WTC11 (cell line): ENCODE measurements at regions not wholly inside any gene's neighbourhood (a gene's known extent, or its start where the extent isn't known, plus 50 kb on each side); places are given as distances from the start of the nearest gene placed in this dataset.

ENCODE experiments used
- ATAC-seq: fragments of 200-7000 bp; cut with Tn5 transposase; 2 replicates; pipeline ENCODE4 v1.10.0; 2021; ENCODE audit warnings: mild to moderate bottlenecking, moderate library complexity
- CTCF ChIA-PET: fragments of 300-600 bp; sonication (Branson Sonifier 250); formaldehyde crosslinking; loops from one replicate; lab custom pipeline; 2021; ENCODE audit warnings: antibody characterized with exemption; lab: Charles Lee
- POLR2A ChIA-PET: fragments of 350-600 bp; sonication (Branson Sonifier 250); formaldehyde crosslinking; loops from one replicate; lab custom pipeline; 2021; ENCODE audit warnings: antibody characterized with exemption; lab: Charles Lee
- DNase-seq: peaks from one replicate; pipeline ENCODE4 v3.0.0; 2021; ENCODE audit warnings: low spot score
- H3K27ac Mint-ChIP-seq: 2 replicates; pipeline ENCODE4 v1.8.0; 2021; ENCODE audit warnings: mixed read lengths
- H3K27me3 Mint-ChIP-seq: 2 replicates; pipeline ENCODE4 v1.8.0; 2021; ENCODE audit warnings: low read depth, mild to moderate bottlenecking, moderate library complexity, mixed read lengths
- H3K36me3 Mint-ChIP-seq: 2 replicates; pipeline ENCODE4 v1.8.0; 2021; ENCODE audit warnings: mixed read lengths
- H3K4me1 Mint-ChIP-seq: 2 replicates; pipeline ENCODE4 v1.8.0; 2022; ENCODE audit warnings: mixed read lengths
- H3K4me3 Mint-ChIP-seq: 2 replicates; pipeline ENCODE4 v1.8.0; 2021; ENCODE audit warnings: mild to moderate bottlenecking, moderate library complexity, mixed read lengths
- H3K9me3 Mint-ChIP-seq: 2 replicates; pipeline ENCODE4 v1.8.0; 2021; ENCODE audit warnings: mixed read lengths
- ATF1 ChIP-seq: sonication (generic); formaldehyde crosslinking; IDR thresholded peaks from 2 replicates; pipeline ENCODE4 v1.8.1; 2023; ENCODE audit warnings: mild to moderate bottlenecking, moderate library complexity, missing genetic modification reagents
- CBFB ChIP-seq: sonication (generic); formaldehyde crosslinking; IDR thresholded peaks from 2 replicates; pipeline ENCODE4 v1.8.1; 2022; ENCODE audit warnings: mild to moderate bottlenecking, low read depth, missing genetic modification reagents
- ELF4 ChIP-seq: sonication (generic); formaldehyde crosslinking; IDR thresholded peaks from 2 replicates; pipeline ENCODE4 v1.8.1; 2022; ENCODE audit warnings: low read depth, mild to moderate bottlenecking, moderate library complexity, missing genetic modification reagents
- EMX1 ChIP-seq: fragments of 250-450 bp; sonication (Bioruptor Pico); IDR thresholded peaks from 2 replicates; pipeline ENCODE4 v1.8.0; 2021; ENCODE audit warnings: mild to moderate bottlenecking
- ESRRA ChIP-seq: sonication (generic); formaldehyde crosslinking; IDR thresholded peaks from 2 replicates; pipeline ENCODE4 v1.8.1; 2022; ENCODE audit warnings: mild to moderate bottlenecking, missing genetic modification reagents, borderline replicate concordance
- ETV6 ChIP-seq: sonication (generic); formaldehyde crosslinking; IDR thresholded peaks from 2 replicates; pipeline ENCODE4 v1.8.1; 2022; ENCODE audit warnings: mild to moderate bottlenecking, missing genetic modification reagents
- JUN ChIP-seq: sonication (generic); formaldehyde crosslinking; IDR thresholded peaks from 2 replicates; pipeline ENCODE4 v1.8.0; 2023; ENCODE audit warnings: mild to moderate bottlenecking, missing genetic modification reagents
- NFATC4 ChIP-seq: fragments of 250-450 bp; sonication (Bioruptor Pico); IDR thresholded peaks from 2 replicates; pipeline ENCODE4 v1.9.0; 2021; ENCODE audit warnings: mild to moderate bottlenecking
- NFE2L1 ChIP-seq: sonication (generic); formaldehyde crosslinking; IDR thresholded peaks from 2 replicates; pipeline ENCODE4 v1.8.1; 2023; ENCODE audit warnings: missing genetic modification reagents
- NR1H2 ChIP-seq: sonication (generic); formaldehyde crosslinking; IDR thresholded peaks from 2 replicates; pipeline ENCODE4 v1.9.0; 2021; ENCODE audit warnings: mild to moderate bottlenecking, moderate library complexity, missing genetic modification reagents
- NR2C2 ChIP-seq: sonication (generic); formaldehyde crosslinking; IDR thresholded peaks from 2 replicates; pipeline ENCODE4 v1.8.0; 2022; ENCODE audit warnings: mild to moderate bottlenecking, missing genetic modification reagents
- RELA ChIP-seq: sonication (generic); formaldehyde crosslinking; IDR thresholded peaks from 2 replicates; pipeline ENCODE4 v1.8.1; 2022; ENCODE audit warnings: missing genetic modification reagents, mild to moderate bottlenecking, borderline replicate concordance
- SMAD4 ChIP-seq: sonication (generic); formaldehyde crosslinking; IDR thresholded peaks from 2 replicates; pipeline ENCODE4 v1.8.0; 2022; ENCODE audit warnings: mild to moderate bottlenecking, missing genetic modification reagents
- TCF7 ChIP-seq: sonication (generic); formaldehyde crosslinking; IDR thresholded peaks from 2 replicates; pipeline ENCODE4 v1.8.0; 2022; ENCODE audit warnings: mild to moderate bottlenecking, low read depth, missing genetic modification reagents, moderate library complexity
- ZNF263 ChIP-seq: sonication (generic); formaldehyde crosslinking; IDR thresholded peaks from 2 replicates; pipeline ENCODE4 v1.8.1; 2022; ENCODE audit warnings: low read depth, mild to moderate bottlenecking, moderate library complexity, missing genetic modification reagents
- ZNF423 ChIP-seq: fragments of 250-450 bp; sonication (Bioruptor Pico); IDR thresholded peaks from 2 replicates; pipeline ENCODE4 v2.1.2; 2022; ENCODE audit warnings: mild to moderate bottlenecking, moderate library complexity
- ZNF671 ChIP-seq: fragments of 250-450 bp; sonication (Bioruptor Pico); IDR thresholded peaks from 2 replicates; pipeline ENCODE4 v1.8.0; 2021; ENCODE audit warnings: mild to moderate bottlenecking
- TF ChIP-seq, protein P1 (sequence below): fragments of 250-450 bp; sonication (Bioruptor Pico); IDR thresholded peaks from 2 replicates; pipeline ENCODE4 v1.9.0; 2021; ENCODE audit warnings: mild to moderate bottlenecking, borderline replicate concordance
- TF ChIP-seq, protein P2 (sequence below): fragments of 250-450 bp; sonication (Bioruptor Pico); IDR thresholded peaks from 2 replicates; pipeline ENCODE4 v2.1.2; 2022; ENCODE audit warnings: mild to moderate bottlenecking, moderate library complexity
- TF ChIP-seq, protein P3 (sequence below): sonication (generic); formaldehyde crosslinking; conservative IDR thresholded peaks from 2 replicates; pipeline ENCODE4 v1.8.1; 2022; ENCODE audit warnings: mild to moderate bottlenecking, missing genetic modification reagents
- TF ChIP-seq, protein P4 (sequence below): sonication (generic); formaldehyde crosslinking; IDR thresholded peaks from 2 replicates; pipeline ENCODE4 v1.8.0; 2022; ENCODE audit warnings: mild to moderate bottlenecking, missing genetic modification reagents
- TF ChIP-seq, protein P5 (sequence below): sonication (generic); formaldehyde crosslinking; IDR thresholded peaks from 2 replicates; pipeline ENCODE4 v1.8.0; 2023; ENCODE audit warnings: missing genetic modification reagents, mild to moderate bottlenecking, borderline replicate concordance

DNA sequence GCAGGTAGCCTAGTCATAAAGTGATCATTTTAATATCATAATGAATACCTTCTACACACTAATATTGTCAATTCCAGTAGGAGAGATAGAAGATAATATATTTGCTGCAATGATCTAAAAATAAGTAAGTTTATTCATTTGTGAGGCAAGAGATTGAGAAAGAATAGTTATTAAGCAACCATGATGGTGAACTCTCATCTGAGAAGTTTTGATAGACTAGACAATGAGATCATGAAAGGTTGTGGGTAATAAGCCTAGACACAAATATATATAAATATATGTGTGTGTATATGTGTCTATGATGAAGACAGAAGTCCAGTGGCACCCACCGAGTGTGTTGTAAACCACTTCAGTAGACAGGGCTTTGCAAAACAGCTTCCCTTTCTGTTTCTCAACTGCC is 181.0 kb upstream of the CHST9 start:
- Mint-ChIP-seq H3K9me3 (no peaks in the 10 kb centered on the region), H3K4me3 (no peak overlapping the region), H3K36me3 (no peaks in the 10 kb centered on the region), H3K27ac (no peak overlapping the region), H3K4me1 (no peaks in the 10 kb centered on the region), H3K27me3 (no peaks in the 10 kb centered on the region)
- POLR2A ChIA-PET: no interaction called here
- TF ChIP-seq NR2C2 (CRISPR knock-in tag): no peak
- no peak for TF ChIP-seq RELA (CRISPR knock-in tag)
- no peak for TF ChIP-seq NFATC4
- TF ChIP-seq, protein P1, sequence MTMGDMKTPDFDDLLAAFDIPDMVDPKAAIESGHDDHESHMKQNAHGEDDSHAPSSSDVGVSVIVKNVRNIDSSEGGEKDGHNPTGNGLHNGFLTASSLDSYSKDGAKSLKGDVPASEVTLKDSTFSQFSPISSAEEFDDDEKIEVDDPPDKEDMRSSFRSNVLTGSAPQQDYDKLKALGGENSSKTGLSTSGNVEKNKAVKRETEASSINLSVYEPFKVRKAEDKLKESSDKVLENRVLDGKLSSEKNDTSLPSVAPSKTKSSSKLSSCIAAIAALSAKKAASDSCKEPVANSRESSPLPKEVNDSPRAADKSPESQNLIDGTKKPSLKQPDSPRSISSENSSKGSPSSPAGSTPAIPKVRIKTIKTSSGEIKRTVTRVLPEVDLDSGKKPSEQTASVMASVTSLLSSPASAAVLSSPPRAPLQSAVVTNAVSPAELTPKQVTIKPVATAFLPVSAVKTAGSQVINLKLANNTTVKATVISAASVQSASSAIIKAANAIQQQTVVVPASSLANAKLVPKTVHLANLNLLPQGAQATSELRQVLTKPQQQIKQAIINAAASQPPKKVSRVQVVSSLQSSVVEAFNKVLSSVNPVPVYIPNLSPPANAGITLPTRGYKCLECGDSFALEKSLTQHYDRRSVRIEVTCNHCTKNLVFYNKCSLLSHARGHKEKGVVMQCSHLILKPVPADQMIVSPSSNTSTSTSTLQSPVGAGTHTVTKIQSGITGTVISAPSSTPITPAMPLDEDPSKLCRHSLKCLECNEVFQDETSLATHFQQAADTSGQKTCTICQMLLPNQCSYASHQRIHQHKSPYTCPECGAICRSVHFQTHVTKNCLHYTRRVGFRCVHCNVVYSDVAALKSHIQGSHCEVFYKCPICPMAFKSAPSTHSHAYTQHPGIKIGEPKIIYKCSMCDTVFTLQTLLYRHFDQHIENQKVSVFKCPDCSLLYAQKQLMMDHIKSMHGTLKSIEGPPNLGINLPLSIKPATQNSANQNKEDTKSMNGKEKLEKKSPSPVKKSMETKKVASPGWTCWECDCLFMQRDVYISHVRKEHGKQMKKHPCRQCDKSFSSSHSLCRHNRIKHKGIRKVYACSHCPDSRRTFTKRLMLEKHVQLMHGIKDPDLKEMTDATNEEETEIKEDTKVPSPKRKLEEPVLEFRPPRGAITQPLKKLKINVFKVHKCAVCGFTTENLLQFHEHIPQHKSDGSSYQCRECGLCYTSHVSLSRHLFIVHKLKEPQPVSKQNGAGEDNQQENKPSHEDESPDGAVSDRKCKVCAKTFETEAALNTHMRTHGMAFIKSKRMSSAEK (CRISPR knock-in tag): no peak
- TF ChIP-seq ELF4 (CRISPR knock-in tag): no peak
- TF ChIP-seq ZNF263 (CRISPR knock-in tag): no peak
- TF ChIP-seq, protein P2, sequence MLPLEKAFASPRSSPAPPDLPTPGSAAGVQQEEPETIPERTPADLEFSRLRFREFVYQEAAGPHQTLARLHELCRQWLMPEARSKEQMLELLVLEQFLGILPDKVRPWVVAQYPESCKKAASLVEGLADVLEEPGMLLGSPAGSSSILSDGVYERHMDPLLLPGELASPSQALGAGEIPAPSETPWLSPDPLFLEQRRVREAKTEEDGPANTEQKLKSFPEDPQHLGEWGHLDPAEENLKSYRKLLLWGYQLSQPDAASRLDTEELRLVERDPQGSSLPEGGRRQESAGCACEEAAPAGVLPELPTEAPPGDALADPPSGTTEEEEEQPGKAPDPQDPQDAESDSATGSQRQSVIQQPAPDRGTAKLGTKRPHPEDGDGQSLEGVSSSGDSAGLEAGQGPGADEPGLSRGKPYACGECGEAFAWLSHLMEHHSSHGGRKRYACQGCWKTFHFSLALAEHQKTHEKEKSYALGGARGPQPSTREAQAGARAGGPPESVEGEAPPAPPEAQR (CRISPR knock-in tag): no peak
- TF ChIP-seq NFE2L1: no peak
- no peak for TF ChIP-seq ZNF671 (CRISPR knock-in tag)
- no peak for TF ChIP-seq ATF1 (CRISPR knock-in tag)
- CTCF ChIA-PET: interaction anchor here (1.2 to 1.3 kb wide), 2 partner anchors 239 to 243 kb away, joined by 3 to 9 read pairs; no protein-coding TSS in a partner anchor
- ATAC-seq (no peak), DNase-seq (no peak)

DNA sequence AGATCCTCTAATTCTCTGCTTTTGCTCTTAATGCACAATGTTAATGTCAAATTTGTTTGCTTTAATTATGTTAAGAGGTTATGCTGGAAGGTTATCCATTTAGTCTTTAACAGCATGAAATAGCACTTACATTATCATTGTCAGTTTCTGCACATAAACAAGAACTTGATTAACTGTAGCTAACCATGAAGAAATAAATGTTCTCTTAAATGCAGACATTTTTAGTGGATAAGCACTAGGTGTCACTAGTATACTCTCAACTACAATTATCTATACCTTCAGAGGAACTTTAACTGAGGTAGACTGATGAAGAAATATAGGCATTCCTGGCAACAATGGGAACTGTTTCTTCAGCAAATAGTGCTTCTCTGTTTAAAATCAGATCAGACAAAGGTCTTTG is 178.8 kb upstream of the CHST9 start:
- H3K27me3 Mint-ChIP-seq: no peaks in the 10 kb centered on the region; the same call in 1 of the 2 replicates
- ChIA-PET POLR2A (no interaction called here), CTCF (interaction anchor here (0.6 to 1.9 kb wide), 8 partner anchors 236 to 386 kb away, joined by 3 to 13 read pairs (median 6); no protein-coding TSS in a partner anchor)
- no peaks in the 10 kb centered on the region for H3K36me3 Mint-ChIP-seq
- H3K4me3 Mint-ChIP-seq: no peak overlapping the region
- DNase-seq (no peak), ATAC-seq (peak; percentile 57)
- TF ChIP-seq ETV6 (no peak), ELF4 (CRISPR knock-in tag) (no peak)
- no peaks in the 10 kb centered on the region for H3K9me3 Mint-ChIP-seq
- H3K27ac Mint-ChIP-seq: no peak overlapping the region
- no peaks in the 10 kb centered on the region for H3K4me1 Mint-ChIP-seq

DNA sequence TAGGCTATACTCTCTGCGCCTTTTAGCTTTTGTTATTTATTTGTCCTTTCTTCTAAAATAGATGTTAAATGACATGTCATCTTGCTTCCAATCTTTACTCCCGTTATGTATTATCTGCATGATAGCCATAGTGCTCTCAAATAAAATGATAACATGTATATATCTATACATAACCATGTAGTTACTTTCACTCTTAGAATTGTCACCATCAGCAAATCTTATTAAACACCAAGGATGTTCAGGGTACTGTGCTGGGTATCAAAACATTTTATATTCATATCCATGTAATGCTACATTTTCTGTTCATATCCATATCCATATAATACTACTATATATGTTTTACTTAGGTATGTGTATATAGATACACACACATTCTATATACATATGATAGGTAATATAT is 176.4 kb upstream of the CHST9 start:
- Mint-ChIP-seq H3K27ac (no peak overlapping the region), H3K4me1 (no peaks in the 10 kb centered on the region), H3K27me3 (no peaks in the 10 kb centered on the region; the same call in 1 of the 2 replicates), H3K4me3 (no peak overlapping the region), H3K36me3 (no peaks in the 10 kb centered on the region), H3K9me3 (no peaks in the 10 kb centered on the region)
- CTCF ChIA-PET: interaction anchor here (1.0 kb wide), 1 partner anchor 389 kb away, joined by 3 read pairs; no protein-coding TSS in a partner anchor
- ATAC-seq (no peak), DNase-seq (no peak)
- POLR2A ChIA-PET: no interaction called here
- TF ChIP-seq CBFB (no peak), TCF7 (CRISPR knock-in tag) (no peak), ZNF423 (no peak), EMX1 (CRISPR knock-in tag) (no peak), NFATC4 (no peak), JUN (CRISPR knock-in tag) (no peak), SMAD4 (CRISPR knock-in tag) (no peak), ESRRA (CRISPR knock-in tag) (no peak), NR1H2 (CRISPR knock-in tag) (no peak)
- TF ChIP-seq, protein P3, sequence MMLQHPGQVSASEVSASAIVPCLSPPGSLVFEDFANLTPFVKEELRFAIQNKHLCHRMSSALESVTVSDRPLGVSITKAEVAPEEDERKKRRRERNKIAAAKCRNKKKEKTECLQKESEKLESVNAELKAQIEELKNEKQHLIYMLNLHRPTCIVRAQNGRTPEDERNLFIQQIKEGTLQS (CRISPR knock-in tag): no peak
- TF ChIP-seq, protein P4, sequence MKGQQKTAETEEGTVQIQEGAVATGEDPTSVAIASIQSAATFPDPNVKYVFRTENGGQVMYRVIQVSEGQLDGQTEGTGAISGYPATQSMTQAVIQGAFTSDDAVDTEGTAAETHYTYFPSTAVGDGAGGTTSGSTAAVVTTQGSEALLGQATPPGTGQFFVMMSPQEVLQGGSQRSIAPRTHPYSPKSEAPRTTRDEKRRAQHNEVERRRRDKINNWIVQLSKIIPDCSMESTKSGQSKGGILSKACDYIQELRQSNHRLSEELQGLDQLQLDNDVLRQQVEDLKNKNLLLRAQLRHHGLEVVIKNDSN (CRISPR knock-in tag): no peak
- TF ChIP-seq, protein P5, sequence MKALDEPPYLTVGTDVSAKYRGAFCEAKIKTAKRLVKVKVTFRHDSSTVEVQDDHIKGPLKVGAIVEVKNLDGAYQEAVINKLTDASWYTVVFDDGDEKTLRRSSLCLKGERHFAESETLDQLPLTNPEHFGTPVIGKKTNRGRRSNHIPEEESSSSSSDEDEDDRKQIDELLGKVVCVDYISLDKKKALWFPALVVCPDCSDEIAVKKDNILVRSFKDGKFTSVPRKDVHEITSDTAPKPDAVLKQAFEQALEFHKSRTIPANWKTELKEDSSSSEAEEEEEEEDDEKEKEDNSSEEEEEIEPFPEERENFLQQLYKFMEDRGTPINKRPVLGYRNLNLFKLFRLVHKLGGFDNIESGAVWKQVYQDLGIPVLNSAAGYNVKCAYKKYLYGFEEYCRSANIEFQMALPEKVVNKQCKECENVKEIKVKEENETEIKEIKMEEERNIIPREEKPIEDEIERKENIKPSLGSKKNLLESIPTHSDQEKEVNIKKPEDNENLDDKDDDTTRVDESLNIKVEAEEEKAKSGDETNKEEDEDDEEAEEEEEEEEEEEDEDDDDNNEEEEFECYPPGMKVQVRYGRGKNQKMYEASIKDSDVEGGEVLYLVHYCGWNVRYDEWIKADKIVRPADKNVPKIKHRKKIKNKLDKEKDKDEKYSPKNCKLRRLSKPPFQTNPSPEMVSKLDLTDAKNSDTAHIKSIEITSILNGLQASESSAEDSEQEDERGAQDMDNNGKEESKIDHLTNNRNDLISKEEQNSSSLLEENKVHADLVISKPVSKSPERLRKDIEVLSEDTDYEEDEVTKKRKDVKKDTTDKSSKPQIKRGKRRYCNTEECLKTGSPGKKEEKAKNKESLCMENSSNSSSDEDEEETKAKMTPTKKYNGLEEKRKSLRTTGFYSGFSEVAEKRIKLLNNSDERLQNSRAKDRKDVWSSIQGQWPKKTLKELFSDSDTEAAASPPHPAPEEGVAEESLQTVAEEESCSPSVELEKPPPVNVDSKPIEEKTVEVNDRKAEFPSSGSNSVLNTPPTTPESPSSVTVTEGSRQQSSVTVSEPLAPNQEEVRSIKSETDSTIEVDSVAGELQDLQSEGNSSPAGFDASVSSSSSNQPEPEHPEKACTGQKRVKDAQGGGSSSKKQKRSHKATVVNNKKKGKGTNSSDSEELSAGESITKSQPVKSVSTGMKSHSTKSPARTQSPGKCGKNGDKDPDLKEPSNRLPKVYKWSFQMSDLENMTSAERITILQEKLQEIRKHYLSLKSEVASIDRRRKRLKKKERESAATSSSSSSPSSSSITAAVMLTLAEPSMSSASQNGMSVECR (CRISPR knock-in tag): no peak
